ENCODE measurements at regions not wholly inside any gene's neighbourhood (a gene's known extent, or its start where the extent isn't known, plus 50 kb on each side); places are given as distances from the start of the nearest gene placed in this dataset.

DNA sequence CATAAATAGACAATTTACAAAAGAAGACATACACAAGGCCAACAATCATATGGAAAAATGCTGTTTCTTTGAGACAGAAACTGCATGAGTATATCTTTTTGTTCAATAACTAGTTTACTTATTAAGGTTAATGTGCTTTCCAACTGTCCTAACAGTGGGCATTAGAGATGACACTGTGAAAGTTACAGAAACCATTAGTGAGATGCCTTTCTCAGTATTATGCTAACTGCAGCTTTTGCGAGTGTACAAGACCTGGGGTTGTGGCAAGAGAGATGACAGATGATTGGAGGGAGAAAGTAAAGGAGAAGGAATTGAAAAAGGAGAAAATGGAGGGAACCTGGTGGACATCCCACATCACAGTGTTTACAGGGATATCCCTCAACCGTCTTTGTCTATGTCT, 640.5 kb downstream of the ZPLD1 start:
- DNase-seq: no peak

- no peak for DNase-seq
Measured at GRCh38 chr3:103077910-103078309, 643.1 kb downstream of the ZPLD1 start.

DNA sequence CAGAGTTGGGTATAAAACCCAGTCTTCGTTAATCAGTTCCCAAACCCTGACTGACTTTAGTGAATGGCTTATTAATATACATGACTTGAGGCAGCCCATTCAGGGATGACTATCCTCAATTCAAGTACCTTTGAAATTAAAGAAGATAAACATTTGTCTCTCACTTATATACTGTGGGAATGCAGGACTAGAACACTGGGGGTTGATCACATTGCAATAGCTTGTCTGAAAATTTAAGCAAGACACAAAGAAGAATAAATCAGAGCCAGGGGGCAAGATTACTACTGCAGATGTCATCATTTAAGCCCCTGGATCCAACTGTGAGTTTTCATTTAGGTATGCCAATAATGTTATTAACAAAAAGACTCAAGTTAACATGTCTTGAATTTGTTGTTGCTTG, 647.7 kb downstream of the ZPLD1 start:
- DNase-seq: no peak

- DNase-seq: no peak
Measured at GRCh38 chr3:103083848-103084631, 649.2 kb downstream of the ZPLD1 start.

DNA sequence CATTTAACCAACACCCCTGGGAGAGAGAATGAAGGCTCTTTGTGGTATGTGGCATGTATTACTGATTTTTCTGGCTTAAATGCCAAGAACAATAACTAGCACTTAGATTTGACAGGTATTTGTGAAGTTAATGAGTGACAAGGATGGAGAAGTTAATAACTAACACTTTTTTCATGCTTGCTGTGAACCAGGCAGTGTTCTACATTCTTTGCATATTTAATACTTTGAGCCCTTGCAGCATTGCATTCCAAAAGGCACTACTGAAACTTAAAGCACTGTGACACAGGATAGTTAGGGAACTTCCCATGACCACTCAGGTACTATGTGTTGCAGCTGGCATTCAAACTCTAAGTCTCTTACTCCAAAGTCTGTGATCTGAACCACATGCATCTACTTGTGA, 650.6 kb downstream of the ZPLD1 start:
- DNase-seq: no peak

DNA sequence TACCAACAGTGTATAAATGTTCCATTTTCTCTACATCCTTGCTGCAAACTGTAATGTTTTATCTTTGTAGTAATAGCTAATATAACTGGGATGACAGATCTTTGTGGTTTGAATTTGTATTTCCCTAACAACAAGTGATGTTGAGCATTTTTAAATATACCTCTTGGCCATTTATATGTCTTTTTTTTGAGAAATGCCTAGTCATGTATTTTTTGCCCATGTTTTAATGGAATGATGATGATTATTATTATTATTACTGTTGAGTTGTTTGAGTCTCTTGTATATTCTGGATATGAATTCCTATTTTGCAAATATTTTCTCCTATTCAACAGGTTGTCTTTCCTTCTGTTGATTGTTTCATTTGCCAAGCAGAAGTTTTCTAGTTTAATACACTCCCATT, 654.9 kb downstream of the ZPLD1 start:
- no peak for DNase-seq

GRCh38 chr3:103105206-103105605, 670.4 kb downstream of the ZPLD1 start:
- no peak for DNase-seq

DNA sequence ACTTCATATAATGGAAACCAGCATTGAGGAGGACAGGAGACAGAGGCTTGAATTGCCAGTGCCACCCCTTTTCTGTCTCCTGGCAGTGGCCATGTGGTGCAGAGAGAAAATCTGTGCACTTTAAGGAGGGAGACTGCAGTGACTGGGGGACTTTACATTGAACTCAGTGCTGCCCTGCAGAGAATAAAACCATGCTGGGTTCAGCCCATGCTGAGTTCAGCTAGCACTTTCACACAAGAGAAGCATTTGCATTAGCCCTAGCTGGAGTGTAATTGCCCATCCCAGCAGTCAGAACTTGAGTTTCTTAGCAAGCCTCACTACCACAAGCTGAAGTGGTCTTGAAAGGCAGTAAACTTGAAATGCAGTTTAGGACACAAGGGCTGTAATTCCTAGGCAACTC, 677.5 kb downstream of the ZPLD1 start:
- DNase-seq: no peak

DNA sequence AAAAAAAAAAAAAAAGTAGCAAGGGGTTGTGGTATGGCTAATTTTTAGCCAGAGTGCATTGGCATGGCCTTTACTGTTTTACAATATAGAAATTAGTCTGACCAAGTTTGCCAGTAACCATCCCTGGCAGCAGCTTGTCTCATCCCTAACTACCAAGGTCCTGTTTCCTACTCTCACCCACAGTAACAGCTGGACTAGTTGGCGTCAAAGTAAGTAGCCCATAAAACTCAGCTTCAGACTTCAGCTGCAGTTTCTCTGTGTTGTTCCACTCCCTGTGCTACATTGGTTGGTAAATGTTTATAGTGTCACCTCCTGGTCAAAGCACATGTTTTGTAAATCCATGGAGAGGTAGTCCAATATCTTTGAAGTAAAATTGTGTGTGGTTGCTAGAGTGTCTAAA, 691.3 kb downstream of the ZPLD1 start:
- DNase-seq: no peak

DNA sequence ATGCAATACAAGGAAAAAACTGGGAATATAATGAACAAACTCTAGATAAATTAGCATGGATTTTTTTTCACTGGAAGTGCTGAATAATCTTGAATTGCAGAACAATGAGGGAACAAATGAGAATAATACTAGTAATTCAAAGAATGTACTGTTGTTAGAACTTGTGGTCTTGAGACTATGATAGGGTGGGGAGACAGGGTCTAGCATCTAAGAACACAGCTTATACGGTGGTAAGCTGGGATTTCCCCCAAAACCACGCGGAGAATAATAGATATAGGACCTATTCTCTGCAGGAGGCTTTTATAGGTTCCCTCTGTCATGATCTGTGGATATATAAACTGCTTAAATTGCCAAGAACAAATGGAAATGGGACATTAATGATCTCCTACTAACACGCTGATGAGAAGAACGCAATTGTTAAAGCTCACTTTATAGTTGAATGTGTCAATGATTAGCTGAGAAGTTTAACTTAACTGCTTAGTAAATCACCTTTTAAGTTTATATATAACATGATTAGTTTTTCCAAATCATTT, 692.3 kb downstream of the ZPLD1 start:
- DNase-seq: no peak

GRCh38 chr3:103127737-103128136, 692.9 kb downstream of the ZPLD1 start:
- no peak for DNase-seq

- no peak for DNase-seq
Measured at GRCh38 chr3:103134023-103134724, 699.4 kb downstream of the ZPLD1 start.

GRCh38 chr3:103136621-103137020, 701.8 kb downstream of the ZPLD1 start:
- no peak for DNase-seq

- DNase-seq: no peak
Measured at GRCh38 chr3:103137830-103138229, 703.0 kb downstream of the ZPLD1 start.

- no peak for DNase-seq
Measured at GRCh38 chr3:103158183-103158582, 723.4 kb downstream of the ZPLD1 start.

GRCh38 chr3:103166890-103167289, 732.1 kb downstream of the ZPLD1 start:
- DNase-seq: no peak

GRCh38 chr3:103167850-103168249, 733.0 kb downstream of the ZPLD1 start:
- DNase-seq: no peak

DNA sequence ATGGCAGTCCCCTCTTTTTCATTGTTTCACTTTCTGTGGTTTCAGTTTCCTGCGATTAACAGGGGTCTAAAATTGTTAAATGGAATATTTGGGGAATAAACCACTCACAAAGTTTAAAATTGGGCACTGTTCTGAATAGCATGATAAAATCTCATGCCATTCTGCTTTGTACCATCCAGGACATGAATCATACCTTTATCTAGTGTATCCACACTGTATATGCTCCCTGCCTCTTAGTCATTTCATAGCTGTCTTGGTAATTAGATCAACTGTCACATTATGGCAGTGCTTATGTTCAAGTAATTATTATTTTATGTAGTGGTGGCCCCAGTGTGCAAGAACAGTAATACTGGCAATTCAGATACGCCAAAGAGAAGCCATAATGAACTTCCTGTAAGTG, 734.5 kb downstream of the ZPLD1 start:
- no peak for DNase-seq

- DNase-seq: no peak
Measured at GRCh38 chr3:103170651-103171050, 735.8 kb downstream of the ZPLD1 start.

- no peak for DNase-seq
Measured at GRCh38 chr3:103173940-103174339, 739.1 kb downstream of the ZPLD1 start.

- no peak for DNase-seq
Measured at GRCh38 chr3:103181160-103181559, 746.3 kb downstream of the ZPLD1 start.

GRCh38 chr3:103184772-103185171, 750.0 kb downstream of the ZPLD1 start:
- DNase-seq: no peak

DNA sequence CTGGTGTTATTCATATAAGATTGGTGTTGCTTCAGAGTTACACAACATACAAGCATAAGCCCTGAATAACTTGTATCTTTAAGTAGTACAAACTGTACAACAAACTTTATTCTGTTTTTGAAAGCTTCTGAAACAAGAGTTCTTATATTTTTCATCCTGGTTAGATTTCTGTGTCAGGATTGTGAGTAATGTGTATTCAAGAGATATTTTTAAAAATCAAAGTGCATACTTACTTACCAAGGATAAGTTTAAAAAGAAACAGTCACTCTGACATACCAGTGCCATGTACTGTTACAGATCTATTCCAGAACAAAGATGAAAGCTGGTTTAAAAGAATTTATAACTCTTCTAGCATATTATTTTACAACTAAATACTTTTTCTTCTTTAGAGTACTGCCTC, 755.1 kb downstream of the ZPLD1 start:
- DNase-seq: no peak

DNA sequence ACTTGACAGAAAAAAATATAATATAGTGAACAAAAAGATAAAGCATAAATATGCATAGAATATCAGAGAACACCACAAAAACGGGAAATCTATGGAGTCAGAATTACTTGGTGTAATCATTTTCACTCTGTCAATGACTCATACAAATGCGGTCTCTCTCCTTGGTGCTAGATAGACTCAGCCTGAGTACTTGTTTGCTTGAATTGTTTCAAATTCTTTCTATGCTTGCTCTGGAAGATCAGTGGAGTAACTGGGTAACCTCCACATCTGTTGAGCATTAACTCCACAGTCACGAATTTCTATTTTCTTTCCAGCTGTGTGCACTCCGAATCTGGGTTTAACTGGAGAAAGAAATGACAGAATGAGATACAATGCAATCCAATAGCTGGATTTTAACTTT, 760.4 kb downstream of the ZPLD1 start:
- DNase-seq: no peak
